GM20000 (cell line): ENCODE measurements at regions not wholly inside any gene's neighbourhood (a gene's known extent, or its start where the extent isn't known, plus 50 kb on each side); places are given as distances from the start of the nearest gene placed in this dataset.

Experiments used
- DNase-seq: peaks from one replicate; pipeline ENCODE4 v3.0.0; 2012; ENCODE audit warnings: low spot score
- TF ChIP-seq, protein P1 (sequence below): IDR thresholded peaks from 2 replicates; pipeline ENCODE4 v1.5.1; 2012; ENCODE audit warnings: mild to moderate bottlenecking, control low read depth; ENCODE audit errors: extremely low read depth, missing control alignments

DNA sequence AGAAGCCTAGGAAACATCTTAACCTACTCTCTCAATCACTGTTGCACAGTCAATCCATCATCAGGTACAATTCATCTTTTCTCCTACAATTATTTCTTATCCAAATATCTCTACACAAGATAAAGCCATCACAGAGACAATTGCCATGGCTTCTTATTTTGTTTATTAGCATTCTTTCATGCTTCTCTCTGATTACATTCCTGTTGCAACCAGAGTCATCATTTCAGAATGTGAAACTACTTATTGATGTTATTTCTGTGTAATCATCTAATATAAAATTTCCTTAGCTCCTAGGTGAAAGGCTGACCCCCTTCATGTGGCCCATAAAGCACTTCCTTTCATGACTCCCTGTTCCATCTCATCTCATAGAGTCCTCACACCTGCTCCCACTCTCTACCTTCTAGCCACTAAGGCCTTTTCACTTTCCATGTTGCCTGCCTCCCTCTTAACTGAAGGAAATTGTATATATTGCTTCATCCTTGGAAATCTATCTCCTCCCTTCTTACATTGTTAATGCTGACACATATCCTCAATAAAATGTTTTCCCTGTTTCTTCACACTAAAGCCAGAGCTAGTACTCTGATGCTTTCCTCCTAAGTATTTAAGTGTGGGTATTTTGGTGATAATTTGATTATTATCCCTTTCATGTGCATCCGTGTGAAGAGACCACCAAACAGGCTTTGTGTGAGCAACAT is 829.9 kb downstream of the FAT4 start:
- no peak for DNase-seq
- TF ChIP-seq, protein P1, sequence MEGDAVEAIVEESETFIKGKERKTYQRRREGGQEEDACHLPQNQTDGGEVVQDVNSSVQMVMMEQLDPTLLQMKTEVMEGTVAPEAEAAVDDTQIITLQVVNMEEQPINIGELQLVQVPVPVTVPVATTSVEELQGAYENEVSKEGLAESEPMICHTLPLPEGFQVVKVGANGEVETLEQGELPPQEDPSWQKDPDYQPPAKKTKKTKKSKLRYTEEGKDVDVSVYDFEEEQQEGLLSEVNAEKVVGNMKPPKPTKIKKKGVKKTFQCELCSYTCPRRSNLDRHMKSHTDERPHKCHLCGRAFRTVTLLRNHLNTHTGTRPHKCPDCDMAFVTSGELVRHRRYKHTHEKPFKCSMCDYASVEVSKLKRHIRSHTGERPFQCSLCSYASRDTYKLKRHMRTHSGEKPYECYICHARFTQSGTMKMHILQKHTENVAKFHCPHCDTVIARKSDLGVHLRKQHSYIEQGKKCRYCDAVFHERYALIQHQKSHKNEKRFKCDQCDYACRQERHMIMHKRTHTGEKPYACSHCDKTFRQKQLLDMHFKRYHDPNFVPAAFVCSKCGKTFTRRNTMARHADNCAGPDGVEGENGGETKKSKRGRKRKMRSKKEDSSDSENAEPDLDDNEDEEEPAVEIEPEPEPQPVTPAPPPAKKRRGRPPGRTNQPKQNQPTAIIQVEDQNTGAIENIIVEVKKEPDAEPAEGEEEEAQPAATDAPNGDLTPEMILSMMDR, result no peak

DNA sequence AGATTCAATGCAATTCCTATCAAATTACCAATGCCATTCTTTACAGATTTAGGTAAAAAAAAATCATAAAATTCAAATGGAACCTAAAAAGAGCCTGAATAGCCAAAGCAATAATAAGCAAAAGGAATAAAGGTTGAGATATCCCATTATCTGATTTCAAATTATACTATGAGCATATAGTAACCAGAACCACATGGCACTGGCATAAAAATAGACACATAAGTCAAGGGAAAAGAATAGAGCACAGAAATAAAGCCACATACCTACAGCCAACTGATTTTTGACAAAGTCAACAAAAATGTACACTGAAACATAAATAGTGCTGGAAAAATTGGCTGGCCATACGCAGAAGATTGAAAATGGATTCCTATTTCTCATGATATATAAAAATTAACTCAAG is 853.7 kb downstream of the FAT4 start:
- DNase-seq, result no peak
- TF ChIP-seq, protein P1, result no peak

DNA sequence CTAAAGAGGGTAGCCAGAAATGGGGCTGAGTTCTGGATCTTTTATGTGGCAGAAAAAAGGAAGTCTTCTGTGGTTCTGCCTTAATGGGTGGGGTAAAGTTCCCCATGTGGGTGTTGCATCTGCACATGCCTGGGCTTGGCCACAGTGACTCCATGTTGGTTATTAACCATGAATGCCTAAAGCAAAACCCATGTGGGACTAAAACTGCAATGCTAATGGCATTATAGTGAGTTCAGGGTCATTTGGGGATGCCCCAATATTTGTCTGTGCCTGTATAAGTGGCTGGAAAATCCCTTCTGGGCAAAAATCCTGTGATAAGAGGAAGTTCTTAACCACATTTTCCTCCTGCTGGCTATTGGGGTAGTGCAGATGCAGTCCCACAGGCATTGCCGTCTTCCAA is 857.4 kb downstream of the FAT4 start:
- no peak for DNase-seq
- TF ChIP-seq, protein P1, result no peak

DNA sequence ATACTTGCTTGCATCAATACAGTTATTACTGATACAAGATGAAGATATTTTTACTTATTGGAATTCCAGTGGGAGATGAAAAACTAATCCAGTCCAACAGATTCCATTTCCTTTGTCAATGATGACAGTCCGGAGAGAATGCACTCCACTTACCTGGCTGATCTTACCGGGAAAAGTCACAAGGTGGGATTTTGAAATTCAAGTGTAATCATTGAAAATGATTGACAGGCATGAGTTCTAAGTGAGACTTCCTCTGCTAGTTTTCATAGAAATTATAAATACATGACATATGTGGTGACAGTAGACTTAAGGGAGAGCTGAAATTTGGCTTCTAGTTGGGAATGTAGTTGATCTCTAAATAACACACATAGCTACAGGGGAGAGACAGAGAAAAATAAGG is 859.9 kb downstream of the FAT4 start:
- no peak for DNase-seq
- TF ChIP-seq, protein P1, result no peak

DNA sequence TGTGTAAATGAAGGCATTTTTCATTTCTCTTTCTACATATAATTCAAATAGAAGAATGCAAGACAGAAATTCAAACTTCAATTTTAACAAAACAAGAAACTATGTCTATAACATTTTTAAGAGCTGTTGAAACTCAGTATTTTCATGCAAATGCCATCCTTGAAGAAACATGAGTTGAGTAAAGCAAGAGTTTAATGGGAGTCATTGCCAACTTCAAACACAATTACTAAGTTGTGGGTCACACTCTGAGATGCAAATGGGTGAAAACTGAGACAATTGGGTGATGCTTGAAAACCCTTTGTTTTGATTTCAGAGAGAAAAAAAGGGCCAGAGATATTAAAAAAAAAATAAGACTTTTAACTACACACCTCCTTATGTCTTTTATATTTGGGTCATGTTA is 865.9 kb downstream of the FAT4 start:
- TF ChIP-seq, protein P1, result no peak
- DNase-seq, result no peak

DNA sequence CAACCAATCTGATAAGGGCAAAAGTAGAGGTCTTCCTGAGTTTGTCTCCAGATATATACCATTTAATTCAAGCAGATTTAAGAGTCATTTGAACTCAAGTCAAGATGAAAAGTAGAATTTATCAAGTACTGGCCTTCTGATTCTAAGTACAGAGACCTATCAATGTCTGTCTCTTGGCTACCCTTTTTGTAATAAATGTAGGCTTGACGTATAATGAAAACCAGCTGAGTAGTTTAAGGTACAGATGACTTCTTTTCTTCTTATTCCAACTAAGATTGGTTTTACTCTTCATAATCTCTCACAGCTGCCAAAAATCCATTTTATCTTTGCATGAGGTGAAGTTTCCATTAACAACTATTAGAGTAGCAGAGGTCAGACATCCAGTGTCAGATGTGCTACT is 867.6 kb downstream of the FAT4 start:
- TF ChIP-seq, protein P1, result no peak
- DNase-seq, result no peak

DNA sequence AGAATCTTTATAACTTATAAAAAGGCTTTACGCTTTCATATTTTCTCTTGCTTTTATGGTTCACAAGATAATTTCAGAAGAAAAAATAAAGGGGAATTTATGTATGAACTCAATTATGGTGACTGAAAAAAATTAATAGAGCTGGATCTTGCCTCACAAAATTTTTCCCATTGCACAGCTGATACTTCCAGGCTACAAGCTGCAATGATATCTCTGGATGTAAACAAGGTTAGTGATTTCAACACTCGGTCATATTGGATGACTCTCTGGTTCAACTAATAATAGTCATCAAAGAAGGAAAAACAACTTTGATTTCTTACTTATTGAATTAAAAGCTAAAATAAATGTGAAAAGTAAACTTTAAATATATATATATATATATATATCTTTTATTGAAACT is 868.0 kb downstream of the FAT4 start:
- no peak for DNase-seq
- TF ChIP-seq, protein P1, result no peak
